ENCODE measurements at regions not wholly inside any gene's neighbourhood (a gene's known extent, or its start where the extent isn't known, plus 50 kb on each side); places are given as distances from the start of the nearest gene placed in this dataset.
A peak's percentile ranks its signal among the peaks of the same experiment; 100 is the strongest.

DNA sequence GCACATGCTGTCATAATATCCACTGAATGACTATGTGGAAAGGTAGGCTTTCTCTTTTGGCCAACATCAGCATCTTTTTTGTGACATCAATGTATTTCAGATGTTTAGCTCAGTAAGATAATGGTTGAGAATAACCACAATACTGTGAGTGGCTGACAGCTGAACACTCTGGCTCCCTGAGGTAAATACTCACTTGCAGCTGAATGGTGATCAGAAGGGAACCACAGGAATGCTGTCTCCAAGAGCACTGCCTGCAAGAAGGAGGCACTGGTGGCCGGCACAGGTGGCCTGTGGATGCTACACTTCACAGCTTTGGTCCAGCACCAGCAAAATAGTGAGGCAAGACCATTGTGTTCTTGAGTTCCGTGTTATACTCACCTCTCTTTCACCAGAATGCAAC lies 118.7 kb upstream of the PPM1J start:
- intact Hi-C loops (cut with micrococcal nuclease) (no loop called here), dilution Hi-C loops (cut with HindIII; ENCODE audit: low sequenced_read_pairs, unreplicated experiment) (no loop called here), in situ Hi-C loops (cut with MboI; ENCODE audit: low sequenced_read_pairs) (no loop called here)
- no peak overlapping the region for H4K8ac ChIP-seq (ENCODE audit: low read depth in 2 of 2, low read length in 2 of 2)
- POLR2A ChIA-PET (ENCODE audit: unreplicated experiment), result no interaction called here
- no peak overlapping the region for H3K4ac ChIP-seq (ENCODE audit: low read depth, low read length)
- H3K4me3 ChIP-seq (ENCODE audit: insufficient read depth, low read depth, low read length), result no peak overlapping the region
- H2AK5ac ChIP-seq (ENCODE audit: low read depth, low read length), result no peak overlapping the region
- H3K9ac ChIP-seq (ENCODE audit: low read depth, low read length), result no peak overlapping the region
- H2AK9ac ChIP-seq (replicated peaks; ENCODE audit: low read depth, low read length, poor library complexity), result no peak overlapping the region
- no peak overlapping the region for H2BK15ac ChIP-seq (ENCODE audit: low read depth, low read length)
- BruUV-seq (replicated peaks), result no TSS peak
- TF ChIP-seq, protein P1, sequence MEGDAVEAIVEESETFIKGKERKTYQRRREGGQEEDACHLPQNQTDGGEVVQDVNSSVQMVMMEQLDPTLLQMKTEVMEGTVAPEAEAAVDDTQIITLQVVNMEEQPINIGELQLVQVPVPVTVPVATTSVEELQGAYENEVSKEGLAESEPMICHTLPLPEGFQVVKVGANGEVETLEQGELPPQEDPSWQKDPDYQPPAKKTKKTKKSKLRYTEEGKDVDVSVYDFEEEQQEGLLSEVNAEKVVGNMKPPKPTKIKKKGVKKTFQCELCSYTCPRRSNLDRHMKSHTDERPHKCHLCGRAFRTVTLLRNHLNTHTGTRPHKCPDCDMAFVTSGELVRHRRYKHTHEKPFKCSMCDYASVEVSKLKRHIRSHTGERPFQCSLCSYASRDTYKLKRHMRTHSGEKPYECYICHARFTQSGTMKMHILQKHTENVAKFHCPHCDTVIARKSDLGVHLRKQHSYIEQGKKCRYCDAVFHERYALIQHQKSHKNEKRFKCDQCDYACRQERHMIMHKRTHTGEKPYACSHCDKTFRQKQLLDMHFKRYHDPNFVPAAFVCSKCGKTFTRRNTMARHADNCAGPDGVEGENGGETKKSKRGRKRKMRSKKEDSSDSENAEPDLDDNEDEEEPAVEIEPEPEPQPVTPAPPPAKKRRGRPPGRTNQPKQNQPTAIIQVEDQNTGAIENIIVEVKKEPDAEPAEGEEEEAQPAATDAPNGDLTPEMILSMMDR (conservative IDR thresholded peaks at IDR 0.05; ENCODE audit: low read depth, low read length), result no peak
- TF ChIP-seq RCOR1 (IDR thresholded peaks at IDR 0.05; ENCODE audit: insufficient replicate concordance, low read length) (no peak), BHLHE40 (IDR thresholded peaks at IDR 0.05; ENCODE audit: low read depth, low read length) (no peak), CHD1 (IDR thresholded peaks at IDR 0.05; ENCODE audit: low read depth, low read length) (no peak), RAD21 (IDR thresholded peaks at IDR 0.05; ENCODE audit: low read length) (no peak), NFE2L2 (IDR thresholded peaks at IDR 0.05; ENCODE audit: low read depth, low read length) (no peak), MAZ (IDR thresholded peaks at IDR 0.05; ENCODE audit: borderline replicate concordance, low read depth, low read length) (no peak), MXI1 (IDR thresholded peaks at IDR 0.05; ENCODE audit: borderline replicate concordance, low read depth, low read length) (no peak), SMC3 (IDR thresholded peaks at IDR 0.05; ENCODE audit: low read depth, low read length) (no peak), MAFK (IDR thresholded peaks at IDR 0.05; ENCODE audit: low read depth, low read length) (no peak), POLR2A (IDR thresholded peaks at IDR 0.05; ENCODE audit: low read depth, low read length) (no peak), CEBPB (IDR thresholded peaks at IDR 0.05; ENCODE audit: low read depth, low read length) (no peak)
- TF ChIP-seq, protein P2, sequence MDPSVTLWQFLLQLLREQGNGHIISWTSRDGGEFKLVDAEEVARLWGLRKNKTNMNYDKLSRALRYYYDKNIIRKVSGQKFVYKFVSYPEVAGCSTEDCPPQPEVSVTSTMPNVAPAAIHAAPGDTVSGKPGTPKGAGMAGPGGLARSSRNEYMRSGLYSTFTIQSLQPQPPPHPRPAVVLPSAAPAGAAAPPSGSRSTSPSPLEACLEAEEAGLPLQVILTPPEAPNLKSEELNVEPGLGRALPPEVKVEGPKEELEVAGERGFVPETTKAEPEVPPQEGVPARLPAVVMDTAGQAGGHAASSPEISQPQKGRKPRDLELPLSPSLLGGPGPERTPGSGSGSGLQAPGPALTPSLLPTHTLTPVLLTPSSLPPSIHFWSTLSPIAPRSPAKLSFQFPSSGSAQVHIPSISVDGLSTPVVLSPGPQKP (IDR thresholded peaks at IDR 0.05; ENCODE audit: borderline replicate concordance, low read depth, low read length), result no peak
- no peaks in the 10 kb centered on the region for H3K9me3 ChIP-seq (ENCODE audit: control insufficient read depth, insufficient read depth, low read length)
- H3K27me3 ChIP-seq (ENCODE audit: control insufficient read depth, insufficient read depth, low read length), result peaks cover under 1% of the 10 kb centered on the region; the same call in 1 of the 2 replicates
- 50% methylated on average over 1 of the region's 2 CpGs; no CpG with 5 or more reads in 1 of the 2 experiments for WGBS, 2 experiments (ENCODE audit: extremely low coverage in 2 of 2, insufficient read length in 1 of 2)
- H4K20me1 ChIP-seq (ENCODE audit: insufficient read depth, low read length), result no peaks in the 10 kb centered on the region
- peak; percentile 43 for DNase-seq
- CTCF ChIA-PET, result no interaction called here
- no peaks in the 10 kb centered on the region for H3K36me3 ChIP-seq (ENCODE audit: control insufficient read depth, insufficient read depth, low read length)
- H3K4me1 ChIP-seq (ENCODE audit: control insufficient read depth, insufficient read depth, low read length), result peaks cover 3% of the 10 kb centered on the region
- H3K27ac ChIP-seq (ENCODE audit: insufficient read depth, low read length), result no peak overlapping the region
- H2AFZ ChIP-seq (replicated peaks; ENCODE audit: low read length, poor library complexity), result peak overlapping the region; percentile 26
- no peak overlapping the region for H4K5ac ChIP-seq (ENCODE audit: low read depth, low read length)
- H3K9me1 ChIP-seq (ENCODE audit: insufficient read depth, low read length), result 0 out of 2 replicates have a peak, but pooled peaks cover 3% of the 10 kb centered on the region
- no peak overlapping the region for H4K91ac ChIP-seq (ENCODE audit: insufficient read depth, low read depth, low read length)
- H3K14ac ChIP-seq (replicated peaks; ENCODE audit: low read depth, low read length), result no peak overlapping the region
- H3K56ac ChIP-seq (ENCODE audit: extremely low read depth, insufficient read depth, low read length), result no peak overlapping the region
- no peak for ATAC-seq (ENCODE audit: low read depth)
- no peaks in the 10 kb centered on the region for H3K79me1 ChIP-seq (ENCODE audit: low read depth in 1 of 2, low read length in 2 of 2)
- no peak overlapping the region for H2BK120ac ChIP-seq (ENCODE audit: low read depth, low read length)
- H3K18ac ChIP-seq (ENCODE audit: low read depth, low read length), result no peak overlapping the region
- H3K4me2 ChIP-seq (ENCODE audit: low read depth, low read length), result no peak overlapping the region
- no peak overlapping the region for H2BK5ac ChIP-seq (ENCODE audit: low read depth, low read length, poor library complexity, severe bottlenecking)
- no peak overlapping the region for H3K23ac ChIP-seq (ENCODE audit: low read depth, low read length)
- no peak overlapping the region for H2BK20ac ChIP-seq (ENCODE audit: low read depth, low read length)

Data from IMR-90 (cell line).